ENCODE measurements at regions not wholly inside any gene's neighbourhood (a gene's known extent, or its start where the extent isn't known, plus 50 kb on each side); places are given as distances from the start of the nearest gene placed in this dataset.

DNA sequence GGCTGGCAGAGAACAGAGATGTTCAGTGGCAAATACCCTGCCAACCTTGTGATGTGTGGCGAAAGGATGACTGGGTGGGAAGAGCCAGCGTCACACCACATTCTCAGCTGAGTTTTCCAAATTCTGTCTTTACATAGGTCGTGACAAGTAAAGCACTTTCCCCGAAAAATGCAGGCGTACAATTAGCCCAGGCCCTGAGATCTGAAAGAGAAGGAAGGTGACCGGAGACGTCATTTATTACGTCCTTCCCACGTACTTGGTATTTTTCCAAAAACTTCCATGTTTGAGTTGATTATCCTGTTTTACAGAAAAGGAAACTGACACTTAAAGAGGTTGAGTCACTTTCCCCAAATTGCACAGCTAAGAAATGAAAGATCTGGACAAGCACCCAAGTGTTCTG lies 413.3 kb downstream of the PRDM2 start:
- in situ Hi-C loops (cut with HindIII; ENCODE audit: low sequenced_read_pairs) = no loop called here
- DNase-seq (ENCODE audit: low spot score) = no peak

DNA sequence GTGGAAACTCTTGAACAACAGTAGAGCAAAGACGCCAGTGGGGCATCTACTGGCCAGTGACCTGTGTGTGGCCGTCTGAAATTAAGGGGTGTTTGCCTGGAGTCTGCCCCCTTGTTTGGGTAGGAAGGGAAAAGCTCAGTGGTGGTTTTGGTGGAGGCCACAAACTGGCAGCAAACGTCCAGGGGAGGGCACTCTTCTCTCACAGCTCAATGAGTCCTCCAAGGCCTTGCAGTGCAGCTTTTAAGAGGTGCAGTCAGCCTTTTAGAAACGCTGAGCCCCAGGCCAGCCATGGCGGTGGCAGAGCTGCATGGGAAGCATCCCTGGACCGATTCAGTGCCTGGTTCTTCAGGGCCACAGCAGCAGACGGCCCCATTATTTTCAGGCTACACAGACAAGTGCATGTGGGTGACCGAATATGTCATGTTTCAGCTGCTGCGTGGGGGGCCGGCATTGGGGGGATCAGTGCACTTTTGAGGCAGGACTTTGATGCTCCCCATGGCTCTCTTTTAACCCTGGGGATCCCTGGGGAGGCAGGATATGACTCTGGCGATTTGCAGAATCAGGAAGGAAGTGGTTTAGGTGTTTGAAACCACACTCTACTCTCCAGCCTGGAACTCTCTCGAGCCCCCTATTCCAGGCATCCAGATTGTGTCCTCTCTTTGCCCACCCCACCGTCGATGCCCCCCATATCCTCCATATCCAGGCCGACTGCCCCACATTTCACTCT lies 414.0 kb downstream of the PRDM2 start:
- in situ Hi-C loops (cut with HindIII; ENCODE audit: low sequenced_read_pairs) = no loop called here
- peak; percentile 87 for DNase-seq (ENCODE audit: low spot score)

- in situ Hi-C loops (cut with HindIII; ENCODE audit: low sequenced_read_pairs) = no loop called here
- DNase-seq (ENCODE audit: low spot score) = no peak
Measured at GRCh38 chr1:14115976-14116375, 416.0 kb downstream of the PRDM2 start.

- DNase-seq (ENCODE audit: low spot score) = no peak
- in situ Hi-C loops (cut with HindIII; ENCODE audit: low sequenced_read_pairs) = no loop called here
Measured at GRCh38 chr1:14117700-14118099, 417.7 kb downstream of the PRDM2 start.

DNA sequence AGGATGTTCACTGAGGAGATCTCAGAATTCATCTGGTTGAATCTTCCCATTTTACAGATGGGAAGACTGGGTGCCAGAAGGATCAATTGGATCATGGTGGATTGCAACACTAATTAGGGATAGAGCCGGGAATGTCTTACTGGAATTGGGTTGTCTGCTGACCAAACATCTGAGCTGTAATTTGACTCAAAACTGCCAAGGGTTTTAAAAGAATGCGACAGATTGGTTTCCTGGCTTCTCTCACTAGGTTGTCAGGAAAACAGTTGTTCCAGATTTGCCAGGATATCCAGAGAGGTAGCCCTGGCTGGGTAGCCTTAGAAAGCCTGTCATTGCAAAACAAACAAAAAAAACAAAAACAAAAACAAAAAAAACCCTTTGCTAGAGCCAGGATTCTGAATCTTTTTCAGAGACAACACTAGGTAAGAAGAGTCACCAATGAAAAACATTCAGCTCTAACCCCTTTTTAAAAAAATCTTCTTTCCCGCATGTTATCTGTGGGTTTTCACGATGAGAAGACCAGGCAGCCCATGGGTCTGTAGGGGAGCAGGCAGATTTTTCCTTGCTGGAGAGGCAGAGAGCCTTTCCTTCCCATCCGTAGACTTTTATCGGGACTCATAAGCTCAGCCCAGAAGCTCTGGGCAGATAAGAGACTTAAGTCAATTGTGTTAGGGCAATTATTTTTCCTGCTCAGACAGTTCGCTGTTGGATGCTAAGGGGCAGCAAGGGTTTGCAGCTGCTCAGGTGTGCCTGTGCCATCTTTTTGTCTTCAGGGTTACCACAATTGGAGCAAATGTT lies 418.9 kb downstream of the PRDM2 start:
- in situ Hi-C loops (cut with HindIII; ENCODE audit: low sequenced_read_pairs) = no loop called here
- DNase-seq (ENCODE audit: low spot score) = peak; percentile 84

- in situ Hi-C loops (cut with HindIII; ENCODE audit: low sequenced_read_pairs) = no loop called here
- no peak for DNase-seq (ENCODE audit: low spot score)
Measured at GRCh38 chr1:14120895-14121294, 420.9 kb downstream of the PRDM2 start.

DNA sequence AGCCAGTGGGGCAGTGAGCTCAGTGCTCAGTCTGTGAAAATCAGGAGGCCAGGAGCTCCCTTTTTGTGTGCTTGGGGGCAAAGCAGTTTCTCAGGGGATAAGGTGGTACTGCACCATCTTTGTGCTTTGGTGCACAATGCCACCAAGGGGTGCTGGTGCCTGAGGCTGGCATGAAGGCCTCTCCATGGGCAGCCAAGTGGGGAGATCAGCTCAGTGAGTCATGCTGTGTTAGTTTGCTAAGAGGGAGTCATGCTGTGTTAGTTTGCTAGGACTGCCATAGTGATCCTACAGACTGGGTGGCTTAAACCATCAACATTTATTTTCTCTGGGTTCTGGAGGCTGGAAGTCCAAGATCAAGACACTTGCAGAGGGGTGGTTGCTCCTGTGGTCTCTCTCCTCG lies 428.1 kb downstream of the PRDM2 start:
- no peak for DNase-seq (ENCODE audit: low spot score)
- in situ Hi-C loops (cut with HindIII; ENCODE audit: low sequenced_read_pairs) = no loop called here

- in situ Hi-C loops (cut with HindIII; ENCODE audit: low sequenced_read_pairs) = no loop called here
- DNase-seq (ENCODE audit: low spot score) = no peak
Measured at GRCh38 chr1:14129009-14129408, 429.0 kb downstream of the PRDM2 start.

- no peak for DNase-seq (ENCODE audit: low spot score)
- in situ Hi-C loops (cut with HindIII; ENCODE audit: low sequenced_read_pairs) = no loop called here
Measured at GRCh38 chr1:14135070-14135469, 435.1 kb downstream of the PRDM2 start.

DNA sequence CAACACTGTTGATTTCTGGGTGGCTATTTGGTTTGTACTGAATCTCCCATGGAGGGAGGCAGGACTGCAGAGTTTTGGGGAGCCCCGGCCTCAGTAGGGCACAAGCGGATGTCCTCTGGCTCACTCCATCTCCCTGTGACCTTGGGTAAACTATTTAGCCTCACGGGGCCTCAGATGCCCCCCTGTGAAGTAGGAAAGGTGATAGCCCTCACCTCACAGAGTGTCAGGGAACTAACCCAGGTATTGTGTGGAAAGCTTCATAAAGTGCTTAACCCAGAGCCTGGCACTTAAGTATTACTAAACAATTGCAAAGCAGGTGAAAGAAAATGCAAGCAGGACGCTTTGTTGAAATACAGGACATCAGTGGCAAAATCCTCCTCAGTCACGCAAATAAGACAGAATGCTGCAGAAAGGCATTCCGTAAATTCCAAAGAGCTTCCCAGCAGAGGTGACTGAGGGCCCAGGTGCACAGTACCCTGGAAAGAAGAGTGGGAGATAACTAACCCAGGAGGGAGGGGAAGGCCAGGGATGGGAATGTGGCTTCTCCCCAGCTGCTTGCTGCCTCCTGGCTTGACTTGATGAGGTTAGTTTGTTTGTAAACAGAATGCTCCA lies 436.3 kb downstream of the PRDM2 start:
- in situ Hi-C loops (cut with HindIII; ENCODE audit: low sequenced_read_pairs) = no loop called here
- DNase-seq (ENCODE audit: low spot score) = no peak

- in situ Hi-C loops (cut with HindIII; ENCODE audit: low sequenced_read_pairs) = no loop called here
- no peak for DNase-seq (ENCODE audit: low spot score)
Measured at GRCh38 chr1:14136881-14137280, 436.9 kb downstream of the PRDM2 start.

DNA sequence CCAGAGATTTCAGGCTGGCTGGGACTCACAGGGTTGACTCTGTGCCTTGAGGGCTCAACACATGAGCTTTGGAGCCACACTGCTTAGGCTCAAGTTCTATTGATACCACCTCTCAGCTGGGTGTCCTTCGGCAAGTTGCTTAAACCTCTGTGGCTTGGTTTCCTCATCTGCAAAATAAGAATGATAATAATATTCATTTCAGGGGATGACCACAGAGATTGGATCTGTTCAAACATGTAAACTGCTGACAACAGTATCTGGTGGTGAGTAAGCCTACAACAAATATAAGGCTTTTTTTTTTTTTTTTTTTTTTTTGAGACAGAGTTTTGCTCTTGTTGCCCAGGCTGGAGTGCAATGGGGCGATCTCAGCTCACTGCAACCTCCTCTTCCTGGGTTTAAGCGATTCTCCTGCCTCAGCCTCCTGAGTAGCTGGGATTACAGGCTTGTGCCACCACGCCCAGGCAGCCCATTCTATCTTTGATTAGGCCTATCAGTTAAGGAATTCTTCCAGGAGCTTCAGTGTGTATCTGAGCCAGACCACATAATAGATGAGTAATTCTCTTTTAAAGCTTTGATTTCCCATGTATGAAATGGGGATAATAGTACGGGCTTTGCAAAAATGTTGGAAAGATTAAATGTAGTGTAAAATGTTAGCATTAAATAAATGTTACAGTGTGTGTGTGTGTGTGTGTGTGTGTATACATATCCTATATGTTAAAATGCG lies 437.6 kb downstream of the PRDM2 start:
- no peak for DNase-seq (ENCODE audit: low spot score)
- in situ Hi-C loops (cut with HindIII; ENCODE audit: low sequenced_read_pairs) = no loop called here

DNA sequence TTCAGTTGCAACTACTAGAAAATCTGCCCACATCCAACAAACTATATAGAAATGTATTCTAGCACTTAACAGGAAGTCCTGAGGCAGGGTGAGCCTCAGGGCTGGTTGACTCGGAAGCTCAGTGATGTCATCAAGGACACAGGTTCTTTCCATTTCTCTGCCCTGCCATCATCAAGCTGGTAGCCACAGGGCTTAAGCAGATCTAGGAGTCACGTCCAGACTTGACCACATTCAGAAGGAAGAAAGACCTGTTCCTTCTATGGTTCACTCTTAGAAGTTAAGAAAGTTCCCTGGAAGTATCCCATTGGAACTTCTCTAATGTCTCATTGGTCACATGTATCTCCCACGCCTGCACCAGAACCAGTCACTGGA lies 438.1 kb downstream of the PRDM2 start:
- no peak for DNase-seq (ENCODE audit: low spot score)
- in situ Hi-C loops (cut with HindIII; ENCODE audit: low sequenced_read_pairs) = no loop called here

DNA sequence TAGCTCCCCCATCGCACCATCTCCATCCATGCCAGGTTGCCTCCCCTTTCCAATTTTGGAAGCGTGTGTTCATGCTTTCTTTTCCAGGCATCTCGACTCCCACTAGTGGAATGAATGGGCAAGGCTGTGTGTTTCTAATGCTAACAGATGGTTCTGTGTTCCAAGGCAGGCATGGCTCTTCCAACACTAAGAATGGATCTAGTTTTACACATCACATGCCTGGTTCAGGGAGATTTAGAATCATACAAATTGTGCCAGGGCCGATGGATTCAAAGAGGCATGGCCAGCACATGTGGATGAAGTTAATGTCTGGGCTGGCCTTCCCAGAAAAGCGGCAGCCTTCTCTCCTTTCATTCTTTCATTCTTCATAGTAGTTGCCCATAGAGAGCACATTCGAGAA lies 438.7 kb downstream of the PRDM2 start:
- in situ Hi-C loops (cut with HindIII; ENCODE audit: low sequenced_read_pairs) = no loop called here
- peak; percentile 76 for DNase-seq (ENCODE audit: low spot score)

DNA sequence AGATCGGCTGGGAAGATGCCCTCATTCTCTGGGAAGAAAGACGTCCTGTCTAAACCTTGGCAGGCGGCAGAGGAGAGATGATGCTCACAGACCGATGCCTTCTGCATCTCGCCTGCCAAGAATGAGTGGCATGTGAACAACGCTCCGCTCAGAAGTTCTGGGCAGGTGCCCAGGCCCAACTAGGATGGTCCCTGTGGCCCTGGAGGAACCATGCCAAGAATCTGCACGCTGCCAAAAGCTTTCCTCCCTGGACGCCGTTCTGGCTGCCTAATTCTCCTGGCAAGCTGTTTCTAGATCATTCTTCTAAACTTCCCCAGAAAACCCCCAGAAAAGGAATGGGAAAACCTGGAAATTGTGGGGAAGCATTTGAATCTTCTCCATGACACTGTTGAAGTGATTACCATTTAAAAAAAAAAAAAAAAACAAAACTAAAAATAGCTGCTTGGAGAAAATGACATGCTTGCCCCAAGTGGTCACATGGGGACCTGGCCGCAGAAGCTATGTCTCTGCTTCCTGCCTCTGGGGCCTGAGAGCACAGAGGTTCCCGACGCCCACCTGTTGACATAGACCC lies 440.9 kb downstream of the PRDM2 start:
- in situ Hi-C loops (cut with HindIII; ENCODE audit: low sequenced_read_pairs) = no loop called here
- peak; percentile 97 for DNase-seq (ENCODE audit: low spot score)

DNA sequence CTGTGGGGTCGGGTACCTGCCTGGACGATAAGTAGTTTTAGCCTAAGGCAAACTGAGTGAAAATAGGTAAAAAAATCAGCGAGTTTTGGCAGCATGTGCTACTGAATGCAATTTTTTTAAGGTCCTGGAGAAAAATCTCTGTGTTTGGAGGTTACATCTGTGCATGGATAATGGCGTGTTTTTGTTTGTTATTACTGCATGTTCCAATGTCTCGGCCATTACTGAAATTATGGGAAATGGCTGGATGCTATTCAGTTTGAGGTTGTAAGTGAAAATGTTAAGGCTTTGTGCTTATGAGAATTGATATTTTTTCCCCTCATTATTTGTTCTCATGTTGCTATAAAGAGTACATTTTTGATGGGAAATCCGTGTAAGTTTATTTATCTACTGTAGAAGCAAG lies 441.7 kb downstream of the PRDM2 start:
- DNase-seq (ENCODE audit: low spot score) = peak; percentile 21
- in situ Hi-C loops (cut with HindIII; ENCODE audit: low sequenced_read_pairs) = no loop called here

- in situ Hi-C loops (cut with HindIII; ENCODE audit: low sequenced_read_pairs) = no loop called here
- DNase-seq (ENCODE audit: low spot score) = peak; percentile 72
Measured at GRCh38 chr1:14142397-14143100, 442.6 kb downstream of the PRDM2 start.

- DNase-seq (ENCODE audit: low spot score) = no peak
- in situ Hi-C loops (cut with HindIII; ENCODE audit: low sequenced_read_pairs) = no loop called here
Measured at GRCh38 chr1:14143777-14144176, 443.8 kb downstream of the PRDM2 start.

- no peak for DNase-seq (ENCODE audit: low spot score)
- in situ Hi-C loops (cut with HindIII; ENCODE audit: low sequenced_read_pairs) = no loop called here
Measured at GRCh38 chr1:14148526-14148925, 448.5 kb downstream of the PRDM2 start.

Data from G401 (cell line).